Stomach (tissue), 4 donors: ENCODE measurements at regions not wholly inside any gene's neighbourhood (a gene's known extent, or its start where the extent isn't known, plus 50 kb on each side); places are given as distances from the start of the nearest gene placed in this dataset.

ENCODE experiments used
- CTCF ChIP-seq, 7 experiments: fragments of 450-650 bp in 4 of 7; fragments of 200-600 bp in 3 of 7; sonication (generic) in 3 of 7; IDR thresholded peaks; one replicate each; pipeline ENCODE4 v1.5.1; 2016 to 2019; ENCODE audit warnings: antibody characterized with exemption in 7 of 7, control low read depth in 2 of 7, mild to moderate bottlenecking in 1 of 7
- EP300 ChIP-seq: sonication (generic); formaldehyde crosslinking; IDR thresholded peaks from one replicate; pipeline ENCODE4 v1.6.1; 2017; ENCODE audit warnings: antibody characterized with exemption
- POLR2A ChIP-seq, 4 donors: fragments of 450-650 bp; IDR thresholded peaks; one replicate each; pipeline ENCODE4 v1.6.1; 2016; ENCODE audit warnings: antibody characterized with exemption in 4 of 4, control low read depth in 2 of 4, mild to moderate bottlenecking in 1 of 4, moderate library complexity in 1 of 4
- POLR2AphosphoS5 ChIP-seq, 3 donors: sonication (generic); formaldehyde crosslinking; IDR thresholded peaks; one replicate each; pipeline ENCODE4 v1.6.1; 2016; ENCODE audit warnings: antibody characterized with exemption in 3 of 3

- TF ChIP-seq CTCF (IDR thresholded peaks at IDR 0.05) (no peak), POLR2AphosphoS5 (IDR thresholded peaks at IDR 0.05) (no peak), POLR2A (IDR thresholded peaks at IDR 0.05) (no peak), EP300 (no peak)
Measured at GRCh38 chr5:168073311-168073710, 218.1 kb upstream of the WWC1 start.
